AG04449 (cell line): ENCODE measurements at regions not wholly inside any gene's neighbourhood (a gene's known extent, or its start where the extent isn't known, plus 50 kb on each side); places are given as distances from the start of the nearest gene placed in this dataset.
"Not testable (repeated sequence)": the region's sequence is repeated elsewhere in the genome, so short reads cannot be mapped to it uniquely, and the experiment has no call there.

Source experiments
- CTCF ChIA-PET: fragments of 350-600 bp; formaldehyde crosslinking; extraction: SDS; loops from one replicate; lab custom pipeline; 2021; ENCODE audit warnings: antibody characterized with exemption; lab: Yijun Ruan, JAX
- POLR2A ChIA-PET: fragments of 400-600, 350-600 bp; formaldehyde crosslinking; extraction: SDS; loops from one replicate; lab custom pipeline; 2020; ENCODE audit warnings: antibody characterized with exemption, inconsistent platforms; lab: Yijun Ruan, JAX
- DNase-seq: peaks from one replicate; pipeline ENCODE4 v3.0.0-alpha.2; 2010; ENCODE audit warnings: low read depth, low spot score
- H3K4me3 ChIP-seq: 2 replicates; pipeline ENCODE4 v1.5.1; 2011; ENCODE audit warnings: low read depth, mild to moderate bottlenecking, control low read depth, low read length
- CTCF ChIP-seq: IDR thresholded peaks from one replicate; pipeline ENCODE4 v1.5.1; 2011; ENCODE audit warnings: mild to moderate bottlenecking, moderate library complexity, low read length, control low read depth, inconsistent platforms; ENCODE audit not compliant: insufficient read depth; ENCODE audit errors: missing control alignments

- DNase-seq: no peak
- TF ChIP-seq CTCF: no peak
- POLR2A ChIA-PET: no interaction called here
- CTCF ChIA-PET: no interaction called here
- no peak overlapping the region for H3K4me3 ChIP-seq
Observed at GRCh38 chr5:17976404-17976803, 342.1 kb downstream of the TAF11L14 start.

- TF ChIP-seq CTCF: no peak
- H3K4me3 ChIP-seq: no peak overlapping the region
- no peak for DNase-seq
- CTCF ChIA-PET: no interaction called here
- POLR2A ChIA-PET: no interaction called here
Observed at GRCh38 chr5:17978954-17979353, 344.7 kb downstream of the TAF11L14 start.

GRCh38 chr5:17982626-17983025, 348.4 kb downstream of the TAF11L14 start:
- POLR2A ChIA-PET, DNase-seq, H3K4me3 ChIP-seq, CTCF ChIA-PET: not testable (repeated sequence)

- ChIA-PET POLR2A (no interaction called here), CTCF (no interaction called here)
- TF ChIP-seq CTCF: no peak
- H3K4me3 ChIP-seq: no peak overlapping the region
- no peak for DNase-seq
Observed at GRCh38 chr5:17989036-17989435, 354.8 kb downstream of the TAF11L14 start.

GRCh38 chr5:17989567-17990563, 355.6 kb downstream of the TAF11L14 start:
- ChIA-PET POLR2A (no interaction called here), CTCF (no interaction called here)
- no peak for DNase-seq
- no peak overlapping the region for H3K4me3 ChIP-seq
- TF ChIP-seq CTCF: no peak

- DNase-seq: no peak
- ChIA-PET POLR2A (no interaction called here), CTCF (no interaction called here)
- H3K4me3 ChIP-seq: no peak overlapping the region
- no peak for TF ChIP-seq CTCF
Observed at GRCh38 chr5:17991775-17992174, 357.5 kb downstream of the TAF11L14 start.

GRCh38 chr5:17992291-17992690, 358.0 kb downstream of the TAF11L14 start:
- CTCF ChIA-PET: no interaction called here

More at GRCh38 chr5:17992291-17992690, 358.0 kb downstream of the TAF11L14 start:
- no peak overlapping the region for H3K4me3 ChIP-seq
- POLR2A ChIA-PET: no interaction called here
- TF ChIP-seq CTCF: no peak
- DNase-seq: no peak
